ENCODE measurements at regions not wholly inside any gene's neighbourhood (a gene's known extent, or its start where the extent isn't known, plus 50 kb on each side); places are given as distances from the start of the nearest gene placed in this dataset.

DNA sequence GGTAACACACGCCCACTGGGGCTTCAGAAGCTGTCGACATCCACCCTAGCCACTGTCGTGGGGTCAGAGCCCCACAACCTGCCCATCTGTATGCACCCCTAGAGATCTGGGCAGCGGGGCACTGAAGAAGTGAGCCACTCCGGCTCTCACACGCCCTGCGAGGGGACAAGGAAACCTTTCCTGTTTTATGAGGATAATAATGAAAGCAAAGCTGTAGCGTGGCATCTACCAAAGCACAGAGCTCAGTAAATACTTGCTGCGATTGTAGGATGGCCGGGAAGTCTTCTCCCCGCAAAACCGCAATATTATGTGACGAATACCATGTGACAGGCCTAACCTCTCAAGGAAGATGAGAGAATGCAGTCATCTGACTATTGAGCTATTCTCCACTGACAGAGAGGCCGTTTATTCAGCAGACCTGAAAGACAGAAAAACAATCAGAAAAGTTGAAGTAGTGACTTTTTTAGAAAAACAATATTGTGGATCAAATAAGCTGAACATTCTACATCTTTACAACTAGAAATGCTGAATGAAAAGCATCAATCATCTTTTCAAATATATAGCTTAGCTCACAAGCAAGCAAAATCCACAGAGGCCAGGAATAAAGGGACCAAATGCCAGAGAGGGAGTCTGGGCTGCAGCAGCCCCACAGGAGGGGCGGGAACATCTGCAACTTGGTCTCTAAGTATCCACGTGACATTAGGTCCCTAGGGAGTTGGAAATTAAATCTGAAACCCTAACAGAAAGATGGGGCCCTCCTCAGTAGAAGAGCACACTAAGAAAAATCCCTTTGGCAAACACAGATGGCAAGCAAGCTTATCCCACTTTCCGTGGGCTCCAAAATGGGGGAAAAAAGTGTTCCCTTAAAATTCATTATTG, 207.8 kb downstream of the TTLL2 start (continued):
- no peak for TF ChIP-seq NRF1 (IDR thresholded peaks at IDR 0.05; ENCODE audit: low read depth, low read length)

DNA sequence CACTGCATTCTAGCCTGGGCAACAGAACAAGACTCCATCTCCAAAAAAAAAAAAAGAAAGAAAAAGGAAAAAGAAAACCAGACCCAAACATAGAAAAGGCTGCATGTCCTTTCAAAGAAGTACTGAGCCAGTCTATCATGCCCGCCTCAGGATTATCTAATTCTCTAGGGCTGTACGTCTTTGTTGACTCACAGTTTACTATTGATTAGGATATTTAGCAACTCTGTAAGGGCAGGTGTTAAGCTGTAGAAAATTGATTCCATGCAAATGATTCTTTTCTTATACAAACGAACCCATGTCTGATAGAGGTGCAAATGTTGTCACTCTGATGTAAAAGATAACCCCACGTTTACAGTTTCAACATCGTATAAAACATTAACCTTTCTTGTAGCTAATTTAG, 209.0 kb downstream of the TTLL2 start:
- Histone ChIP-seq H3K9me3 (no peaks in the 10 kb centered on the region), H3K4me1 (ENCODE audit: control insufficient read depth in 1 of 2, insufficient read depth in 2 of 2, low read depth in 1 of 2, low read length in 1 of 2) (no peaks in the 10 kb centered on the region), H3K36me3 (replicated peaks in 1 of 2; ENCODE audit: control insufficient read depth in 1 of 2, insufficient read depth in 2 of 2, low read length in 1 of 2) (no peaks in the 10 kb centered on the region), H3K9ac (no peak overlapping the region), H3K27me3 (ENCODE audit: insufficient read depth) (no peaks in the 10 kb centered on the region), H2AFZ (ENCODE audit: low read depth) (no peak overlapping the region), H4K20me1 (ENCODE audit: insufficient read depth) (no peaks in the 10 kb centered on the region), H3K4me2 (no peak overlapping the region), H3F3A (replicated peaks; ENCODE audit: insufficient read depth) (no peaks in the 10 kb centered on the region), H3K27ac (ENCODE audit: low read depth in 2 of 2, low read length in 1 of 2) (no peak overlapping the region), H3K4me3 (ENCODE audit: low read depth in 2 of 2, low read length in 1 of 2) (no peak overlapping the region), H3K79me2 (ENCODE audit: insufficient read depth) (no peaks in the 10 kb centered on the region), H3K9me2 (no peaks in the 10 kb centered on the region)
- ChIA-PET POLR2A (no interaction called here), CTCF (no interaction called here)
- no peak for DNase-seq
- 43% methylated on average over 5 of the region's 5 CpGs for WGBS (ENCODE audit: low lambda C conversion rate)
- TF ChIP-seq, protein P1, sequence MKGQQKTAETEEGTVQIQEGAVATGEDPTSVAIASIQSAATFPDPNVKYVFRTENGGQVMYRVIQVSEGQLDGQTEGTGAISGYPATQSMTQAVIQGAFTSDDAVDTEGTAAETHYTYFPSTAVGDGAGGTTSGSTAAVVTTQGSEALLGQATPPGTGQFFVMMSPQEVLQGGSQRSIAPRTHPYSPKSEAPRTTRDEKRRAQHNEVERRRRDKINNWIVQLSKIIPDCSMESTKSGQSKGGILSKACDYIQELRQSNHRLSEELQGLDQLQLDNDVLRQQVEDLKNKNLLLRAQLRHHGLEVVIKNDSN (IDR thresholded peaks at IDR 0.05; ENCODE audit: borderline replicate concordance, low read depth) = no peak
- TF ChIP-seq, protein P2, sequence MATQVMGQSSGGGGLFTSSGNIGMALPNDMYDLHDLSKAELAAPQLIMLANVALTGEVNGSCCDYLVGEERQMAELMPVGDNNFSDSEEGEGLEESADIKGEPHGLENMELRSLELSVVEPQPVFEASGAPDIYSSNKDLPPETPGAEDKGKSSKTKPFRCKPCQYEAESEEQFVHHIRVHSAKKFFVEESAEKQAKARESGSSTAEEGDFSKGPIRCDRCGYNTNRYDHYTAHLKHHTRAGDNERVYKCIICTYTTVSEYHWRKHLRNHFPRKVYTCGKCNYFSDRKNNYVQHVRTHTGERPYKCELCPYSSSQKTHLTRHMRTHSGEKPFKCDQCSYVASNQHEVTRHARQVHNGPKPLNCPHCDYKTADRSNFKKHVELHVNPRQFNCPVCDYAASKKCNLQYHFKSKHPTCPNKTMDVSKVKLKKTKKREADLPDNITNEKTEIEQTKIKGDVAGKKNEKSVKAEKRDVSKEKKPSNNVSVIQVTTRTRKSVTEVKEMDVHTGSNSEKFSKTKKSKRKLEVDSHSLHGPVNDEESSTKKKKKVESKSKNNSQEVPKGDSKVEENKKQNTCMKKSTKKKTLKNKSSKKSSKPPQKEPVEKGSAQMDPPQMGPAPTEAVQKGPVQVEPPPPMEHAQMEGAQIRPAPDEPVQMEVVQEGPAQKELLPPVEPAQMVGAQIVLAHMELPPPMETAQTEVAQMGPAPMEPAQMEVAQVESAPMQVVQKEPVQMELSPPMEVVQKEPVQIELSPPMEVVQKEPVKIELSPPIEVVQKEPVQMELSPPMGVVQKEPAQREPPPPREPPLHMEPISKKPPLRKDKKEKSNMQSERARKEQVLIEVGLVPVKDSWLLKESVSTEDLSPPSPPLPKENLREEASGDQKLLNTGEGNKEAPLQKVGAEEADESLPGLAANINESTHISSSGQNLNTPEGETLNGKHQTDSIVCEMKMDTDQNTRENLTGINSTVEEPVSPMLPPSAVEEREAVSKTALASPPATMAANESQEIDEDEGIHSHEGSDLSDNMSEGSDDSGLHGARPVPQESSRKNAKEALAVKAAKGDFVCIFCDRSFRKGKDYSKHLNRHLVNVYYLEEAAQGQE (IDR thresholded peaks at IDR 0.05; ENCODE audit: low read depth, low read length) = no peak
- TF ChIP-seq, protein P3, sequence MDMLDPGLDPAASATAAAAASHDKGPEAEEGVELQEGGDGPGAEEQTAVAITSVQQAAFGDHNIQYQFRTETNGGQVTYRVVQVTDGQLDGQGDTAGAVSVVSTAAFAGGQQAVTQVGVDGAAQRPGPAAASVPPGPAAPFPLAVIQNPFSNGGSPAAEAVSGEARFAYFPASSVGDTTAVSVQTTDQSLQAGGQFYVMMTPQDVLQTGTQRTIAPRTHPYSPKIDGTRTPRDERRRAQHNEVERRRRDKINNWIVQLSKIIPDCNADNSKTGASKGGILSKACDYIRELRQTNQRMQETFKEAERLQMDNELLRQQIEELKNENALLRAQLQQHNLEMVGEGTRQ (IDR thresholded peaks at IDR 0.05; ENCODE audit: borderline replicate concordance, low read depth, low read length) = no peak
- TF ChIP-seq, protein P4, sequence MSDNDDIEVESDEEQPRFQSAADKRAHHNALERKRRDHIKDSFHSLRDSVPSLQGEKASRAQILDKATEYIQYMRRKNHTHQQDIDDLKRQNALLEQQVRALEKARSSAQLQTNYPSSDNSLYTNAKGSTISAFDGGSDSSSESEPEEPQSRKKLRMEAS (IDR thresholded peaks at IDR 0.05; ENCODE audit: low read depth) = no peak
- no peak for TF ChIP-seq GABPA (IDR thresholded peaks at IDR 0.05; ENCODE audit: low read depth)
- no peak for TF ChIP-seq SIN3A (IDR thresholded peaks at IDR 0.05; ENCODE audit: borderline replicate concordance, low read depth, low read length)
- no peak for TF ChIP-seq FOXJ3 (CRISPR knock-in tag; IDR thresholded peaks at IDR 0.05)
- no peak for TF ChIP-seq RCOR1 (IDR thresholded peaks at IDR 0.05; ENCODE audit: low read length)

All from SK-N-SH (cell line).